ENCODE measurements at regions not wholly inside any gene's neighbourhood (a gene's known extent, or its start where the extent isn't known, plus 50 kb on each side); places are given as distances from the start of the nearest gene placed in this dataset.

DNA sequence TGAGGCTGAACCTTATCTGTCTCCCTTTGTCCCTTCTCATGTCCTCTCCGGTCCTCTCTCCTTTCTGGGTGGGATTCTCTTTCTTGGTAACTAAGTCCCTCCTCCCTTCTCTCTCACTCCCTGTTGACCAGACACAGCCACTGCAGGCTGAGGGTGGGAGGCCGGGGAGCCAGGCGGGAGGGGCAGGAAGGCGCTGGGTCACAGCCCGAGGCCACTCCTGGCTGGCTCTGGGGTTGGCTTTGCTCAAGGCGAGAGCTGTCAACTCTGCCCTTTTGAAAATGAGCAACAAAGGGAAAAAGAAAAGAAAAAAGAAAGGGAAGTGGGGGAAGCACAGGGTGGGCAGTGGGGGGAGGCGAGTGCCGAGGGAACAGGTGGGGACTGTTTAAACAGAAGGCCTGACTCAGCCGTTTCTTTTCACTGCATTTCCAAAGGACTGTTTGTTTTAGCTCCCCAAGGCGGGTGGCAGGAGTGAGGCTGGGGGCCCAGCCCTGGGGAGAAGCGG lies 70.5 kb upstream of the IGFBP5 start:
- no peak for DNase-seq (ENCODE audit: low read depth)
- H3K4me3 ChIP-seq (ENCODE audit: low read depth, low read length) = no peak overlapping the region
- TF ChIP-seq, protein P1, sequence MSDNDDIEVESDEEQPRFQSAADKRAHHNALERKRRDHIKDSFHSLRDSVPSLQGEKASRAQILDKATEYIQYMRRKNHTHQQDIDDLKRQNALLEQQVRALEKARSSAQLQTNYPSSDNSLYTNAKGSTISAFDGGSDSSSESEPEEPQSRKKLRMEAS (IDR thresholded peaks at IDR 0.05; ENCODE audit: low read depth, low read length) = no peak
- TF ChIP-seq, protein P2, sequence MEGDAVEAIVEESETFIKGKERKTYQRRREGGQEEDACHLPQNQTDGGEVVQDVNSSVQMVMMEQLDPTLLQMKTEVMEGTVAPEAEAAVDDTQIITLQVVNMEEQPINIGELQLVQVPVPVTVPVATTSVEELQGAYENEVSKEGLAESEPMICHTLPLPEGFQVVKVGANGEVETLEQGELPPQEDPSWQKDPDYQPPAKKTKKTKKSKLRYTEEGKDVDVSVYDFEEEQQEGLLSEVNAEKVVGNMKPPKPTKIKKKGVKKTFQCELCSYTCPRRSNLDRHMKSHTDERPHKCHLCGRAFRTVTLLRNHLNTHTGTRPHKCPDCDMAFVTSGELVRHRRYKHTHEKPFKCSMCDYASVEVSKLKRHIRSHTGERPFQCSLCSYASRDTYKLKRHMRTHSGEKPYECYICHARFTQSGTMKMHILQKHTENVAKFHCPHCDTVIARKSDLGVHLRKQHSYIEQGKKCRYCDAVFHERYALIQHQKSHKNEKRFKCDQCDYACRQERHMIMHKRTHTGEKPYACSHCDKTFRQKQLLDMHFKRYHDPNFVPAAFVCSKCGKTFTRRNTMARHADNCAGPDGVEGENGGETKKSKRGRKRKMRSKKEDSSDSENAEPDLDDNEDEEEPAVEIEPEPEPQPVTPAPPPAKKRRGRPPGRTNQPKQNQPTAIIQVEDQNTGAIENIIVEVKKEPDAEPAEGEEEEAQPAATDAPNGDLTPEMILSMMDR (IDR thresholded peaks at IDR 0.05; ENCODE audit: low read depth, low read length) = no peak
- TF ChIP-seq POLR2A (IDR thresholded peaks at IDR 0.05; ENCODE audit: extremely low read depth, insufficient read length) = no peak

DNA sequence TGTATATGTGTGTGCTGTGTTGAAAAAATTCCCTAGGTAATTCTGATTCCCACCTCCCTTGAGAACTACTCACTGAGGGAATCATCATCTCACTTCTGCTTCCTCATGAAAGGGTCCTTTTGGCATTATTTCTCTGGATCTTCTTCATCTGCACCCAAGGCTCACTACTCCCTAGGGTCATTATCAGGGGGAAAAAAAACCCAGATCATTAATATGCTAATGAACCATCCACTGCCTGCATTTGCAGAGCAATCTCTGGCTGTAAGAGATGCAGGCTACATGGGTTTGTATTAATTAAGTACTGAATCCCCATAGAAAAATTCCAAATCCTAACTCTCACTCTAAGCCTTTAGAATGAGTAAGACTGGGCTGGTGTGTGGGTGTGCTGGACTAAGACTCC lies 68.0 kb upstream of the IGFBP5 start:
- no peak overlapping the region for H3K4me3 ChIP-seq (ENCODE audit: low read depth, low read length)
- TF ChIP-seq POLR2A (IDR thresholded peaks at IDR 0.05; ENCODE audit: extremely low read depth, insufficient read length) (no peak), MYC (IDR thresholded peaks at IDR 0.05; ENCODE audit: low read depth, low read length) (no peak)
- TF ChIP-seq, protein P2 (IDR thresholded peaks at IDR 0.05; ENCODE audit: low read depth, low read length) = no peak
- TF ChIP-seq, protein P1 (IDR thresholded peaks at IDR 0.05; ENCODE audit: low read depth, low read length) = no peak
- no peak for DNase-seq (ENCODE audit: low read depth)

DNA sequence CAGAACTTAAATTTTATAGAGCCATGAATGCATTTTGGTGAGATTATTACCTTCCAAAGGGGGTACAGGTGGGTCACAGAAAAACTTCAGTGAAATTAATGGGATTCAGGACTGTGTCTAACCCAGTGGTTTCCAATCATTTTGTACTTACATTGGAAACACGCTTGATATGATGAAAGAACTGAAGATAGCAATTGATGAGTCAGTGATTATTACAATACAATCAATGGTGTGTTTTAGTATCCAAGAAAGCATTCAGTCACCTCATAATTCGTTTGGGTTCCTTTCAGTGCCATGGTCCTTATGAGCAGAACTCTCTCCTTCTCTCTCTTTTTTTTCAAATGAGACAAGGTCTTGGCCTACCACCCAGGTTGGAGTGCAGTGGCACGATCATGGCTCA lies 66.5 kb upstream of the IGFBP5 start:
- TF ChIP-seq MYC (IDR thresholded peaks at IDR 0.05; ENCODE audit: low read depth, low read length) (no peak), POLR2A (IDR thresholded peaks at IDR 0.05; ENCODE audit: extremely low read depth, insufficient read length) (no peak)
- TF ChIP-seq, protein P2 (IDR thresholded peaks at IDR 0.05; ENCODE audit: low read depth, low read length) = no peak
- TF ChIP-seq, protein P1 (IDR thresholded peaks at IDR 0.05; ENCODE audit: low read depth, low read length) = no peak
- DNase-seq (ENCODE audit: low read depth) = no peak

DNA sequence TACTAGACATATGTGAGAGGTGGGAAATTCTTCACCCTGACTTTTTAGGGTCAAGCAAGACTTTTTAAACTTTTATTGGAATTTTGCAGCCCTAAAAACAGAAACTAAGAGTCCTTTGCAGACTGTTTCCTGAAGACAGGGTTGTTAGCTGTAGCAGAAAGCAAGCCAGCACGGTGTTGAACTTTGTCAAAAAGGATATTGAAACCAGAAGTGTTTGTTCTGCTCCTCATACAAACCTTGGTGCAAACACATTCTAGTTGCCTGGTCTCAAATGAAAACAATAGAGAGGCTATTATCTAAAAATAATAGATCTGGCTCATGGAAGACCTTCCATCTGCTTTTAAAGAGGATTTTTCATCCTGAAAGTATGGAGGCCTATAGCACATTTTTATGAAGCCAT lies 65.8 kb upstream of the IGFBP5 start:
- TF ChIP-seq, protein P2 (IDR thresholded peaks at IDR 0.05; ENCODE audit: low read depth, low read length) = no peak
- H3K4me3 ChIP-seq (ENCODE audit: low read depth, low read length) = no peak overlapping the region
- no peak for DNase-seq (ENCODE audit: low read depth)

More for the DNA sequence above, 66.5 kb upstream of the IGFBP5 start:
- H3K4me3 ChIP-seq (ENCODE audit: low read depth, low read length) = no peak overlapping the region

DNA sequence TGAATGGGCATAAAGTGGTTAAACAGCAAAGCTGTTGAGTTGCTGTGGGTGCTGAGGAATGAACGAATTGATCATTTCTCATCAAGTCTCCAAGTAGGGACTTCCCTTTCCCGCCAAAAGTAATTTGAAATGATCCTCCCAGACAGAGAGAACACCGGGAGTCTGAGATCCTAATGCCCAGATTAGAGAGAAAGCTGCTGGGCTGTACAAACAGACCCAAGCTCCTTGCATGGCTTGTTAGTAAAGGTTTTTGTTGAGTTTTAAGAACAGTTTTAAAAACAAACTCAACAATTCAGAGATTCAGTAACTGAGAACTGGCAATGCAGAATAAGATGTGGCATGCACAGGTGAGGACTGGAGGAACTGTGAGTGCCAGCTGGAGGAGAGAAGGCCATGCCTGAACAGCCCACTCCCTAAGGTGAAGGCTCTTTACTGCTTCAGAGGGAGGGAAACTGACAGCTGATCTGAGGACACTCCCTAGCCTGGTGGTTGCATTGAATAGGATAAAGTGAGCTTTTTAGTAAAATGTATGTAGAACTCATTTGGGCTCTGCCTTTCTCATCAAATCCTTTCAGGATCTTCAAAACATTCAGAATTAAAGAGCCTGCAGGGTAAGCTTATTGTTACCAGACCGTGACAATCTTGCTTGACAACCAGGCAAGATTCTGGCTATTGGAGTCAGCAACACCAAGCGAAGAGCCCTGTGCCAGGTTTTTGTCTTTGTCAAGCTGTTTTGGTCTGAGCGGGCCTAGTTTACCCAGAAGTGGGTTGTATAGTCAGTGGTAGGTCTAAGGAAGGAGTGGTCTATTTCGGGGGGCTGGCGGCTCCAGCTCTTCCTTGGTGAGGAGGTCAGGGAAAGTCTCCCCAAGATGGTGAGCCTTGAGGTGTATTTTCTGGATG lies 63.2 kb upstream of the IGFBP5 start:
- no peak for DNase-seq (ENCODE audit: low read depth)
- no peak overlapping the region for H3K4me3 ChIP-seq (ENCODE audit: low read depth, low read length)
- TF ChIP-seq, protein P2 (IDR thresholded peaks at IDR 0.05; ENCODE audit: low read depth, low read length) = no peak
- no peak for TF ChIP-seq MYC (IDR thresholded peaks at IDR 0.05; ENCODE audit: low read depth, low read length)
- TF ChIP-seq, protein P1 (IDR thresholded peaks at IDR 0.05; ENCODE audit: low read depth, low read length) = no peak
- TF ChIP-seq POLR2A (IDR thresholded peaks at IDR 0.05; ENCODE audit: extremely low read depth, insufficient read length) = no peak
